Muscle of leg (tissue), 3 donors: ENCODE measurements at regions not wholly inside any gene's neighbourhood (a gene's known extent, or its start where the extent isn't known, plus 50 kb on each side); places are given as distances from the start of the nearest gene placed in this dataset.

Experiments used
- DNase-seq: peaks from one replicate; pipeline ENCODE4 v3.0.0; 2013
- H3K27ac ChIP-seq: one replicate; pipeline ENCODE4 v1.5.1; 2013; ENCODE audit warnings: mild to moderate bottlenecking, low read length, control low read depth
- H3K27me3 ChIP-seq: one replicate; pipeline ENCODE4 v1.6.1; 2013; ENCODE audit warnings: low read length; ENCODE audit not compliant: control insufficient read depth, insufficient read depth
- H3K36me3 ChIP-seq: one replicate; pipeline ENCODE4 v1.6.1; 2013; ENCODE audit warnings: low read length; ENCODE audit not compliant: control insufficient read depth, insufficient read depth
- H3K4me1 ChIP-seq: one replicate; pipeline ENCODE4 v1.6.1; 2013; ENCODE audit warnings: low read length; ENCODE audit not compliant: control insufficient read depth, insufficient read depth
- H3K4me3 ChIP-seq: one replicate; pipeline ENCODE4 v1.5.1; 2013; ENCODE audit warnings: low read length, control low read depth
- H3K9me3 ChIP-seq: replicated peaks from 2 replicates; pipeline ENCODE4 v1.6.1; 2013; ENCODE audit warnings: low read depth, low read length; ENCODE audit not compliant: control insufficient read depth
- WGBS: methylation state at CpG from one replicate; pipeline ENCODE4 v1.1.5; 2013; ENCODE audit warnings: missing lambda C conversion rate; ENCODE audit not compliant: insufficient coverage; 5-methylcytosine and 5-hydroxymethylcytosine counted together

DNA sequence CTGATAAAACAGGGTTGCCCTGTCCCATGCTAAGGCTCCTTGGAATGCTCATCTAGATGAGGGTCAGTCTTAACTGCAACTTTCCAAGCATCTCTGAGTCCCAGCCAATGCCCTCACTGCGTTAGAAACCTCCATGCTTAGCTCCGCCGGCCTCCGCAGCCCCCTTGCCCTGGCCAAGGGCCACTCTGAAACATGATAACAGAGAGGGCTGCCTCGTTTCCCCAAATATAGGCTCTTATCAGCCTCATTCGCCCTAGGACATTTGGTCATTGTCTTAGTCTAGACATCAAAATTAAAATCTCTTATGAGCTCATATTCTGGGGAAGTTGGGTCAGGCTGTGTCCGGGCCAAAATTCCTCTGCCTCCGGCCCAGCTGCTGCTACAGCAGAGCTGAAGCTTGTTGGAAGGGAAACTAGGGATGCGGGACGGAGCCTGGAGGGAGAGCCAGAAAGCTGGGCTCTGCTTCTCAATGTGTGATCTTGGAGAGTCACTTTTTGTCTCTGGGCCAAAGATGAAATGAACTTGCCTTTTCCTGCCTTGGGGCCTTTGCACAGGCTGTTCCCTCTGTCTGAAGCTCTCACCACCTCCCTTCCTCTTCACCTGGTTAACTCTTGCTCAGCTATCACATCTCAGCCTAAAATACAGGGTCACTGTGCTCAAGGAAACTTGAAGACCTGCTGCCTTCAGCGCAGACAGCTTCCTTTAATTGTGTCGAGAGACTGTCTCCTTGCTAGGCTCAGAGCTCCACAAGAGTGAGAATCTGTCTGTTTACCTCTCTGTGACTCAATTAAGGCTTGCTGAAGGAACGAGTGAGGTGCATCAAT, 191.3 kb downstream of the RGS3 start:
- Histone ChIP-seq H3K27ac (peak overlapping the region; percentile 81), H3K4me3 (no peak overlapping the region), H3K9me3 (no peaks in the 10 kb centered on the region), H3K36me3 (no peaks in the 10 kb centered on the region), H3K27me3 (peaks cover 4% of the 10 kb centered on the region), H3K4me1 (peaks cover 51% of the 10 kb centered on the region)
- peak; percentile 97 for DNase-seq
- WGBS = 36% methylated on average over 10 of the region's 13 CpGs

DNA sequence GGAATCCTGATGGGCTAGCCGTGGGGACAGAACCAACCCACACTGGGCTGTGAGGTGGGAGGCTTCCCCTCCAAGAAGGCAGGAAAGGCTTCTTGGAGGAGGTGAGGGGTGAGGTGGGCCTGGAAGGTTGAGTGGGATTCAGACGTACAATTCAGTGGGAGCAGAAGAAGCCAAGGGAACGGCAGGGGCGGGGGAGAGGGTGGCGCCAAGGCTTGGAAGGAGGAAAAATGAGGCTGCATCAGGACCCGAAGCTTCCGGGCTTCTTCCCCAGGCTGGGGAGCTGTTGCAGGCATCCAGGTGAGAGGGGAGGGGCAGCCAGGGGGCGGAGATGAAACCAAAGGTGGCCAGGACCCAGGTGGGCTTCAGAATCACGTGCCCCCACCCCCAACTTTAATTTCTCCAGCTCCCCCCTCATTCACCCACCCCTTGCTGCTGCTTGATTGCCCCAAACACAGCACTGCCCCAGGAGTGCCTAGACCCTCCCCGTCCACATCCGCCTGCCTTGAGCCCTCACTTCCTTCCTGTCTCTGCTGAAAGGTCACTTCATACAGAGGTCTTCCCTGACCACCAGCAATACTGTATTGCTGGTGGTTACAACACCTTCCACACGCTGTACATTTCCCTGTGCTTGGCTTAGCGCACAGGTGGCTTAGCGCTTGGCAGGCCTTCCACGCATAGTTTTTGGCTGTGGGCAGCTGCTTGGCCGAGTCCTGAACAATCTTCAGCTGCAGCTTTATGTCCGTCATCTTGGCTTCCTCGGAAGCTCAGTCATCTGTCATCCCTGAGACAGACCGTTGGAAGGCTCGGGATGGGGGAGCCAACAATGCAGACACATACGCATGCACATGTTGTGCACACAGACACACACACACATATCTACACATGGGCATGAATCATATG, 193.5 kb downstream of the RGS3 start:
- 46% methylated on average over 18 of the region's 21 CpGs for WGBS
- Histone ChIP-seq H3K27ac (no peak overlapping the region), H3K4me1 (peaks cover 38% of the 10 kb centered on the region), H3K27me3 (peaks cover 4% of the 10 kb centered on the region), H3K36me3 (no peaks in the 10 kb centered on the region), H3K9me3 (no peaks in the 10 kb centered on the region), H3K4me3 (no peak overlapping the region)
- DNase-seq = peak; percentile 71

DNA sequence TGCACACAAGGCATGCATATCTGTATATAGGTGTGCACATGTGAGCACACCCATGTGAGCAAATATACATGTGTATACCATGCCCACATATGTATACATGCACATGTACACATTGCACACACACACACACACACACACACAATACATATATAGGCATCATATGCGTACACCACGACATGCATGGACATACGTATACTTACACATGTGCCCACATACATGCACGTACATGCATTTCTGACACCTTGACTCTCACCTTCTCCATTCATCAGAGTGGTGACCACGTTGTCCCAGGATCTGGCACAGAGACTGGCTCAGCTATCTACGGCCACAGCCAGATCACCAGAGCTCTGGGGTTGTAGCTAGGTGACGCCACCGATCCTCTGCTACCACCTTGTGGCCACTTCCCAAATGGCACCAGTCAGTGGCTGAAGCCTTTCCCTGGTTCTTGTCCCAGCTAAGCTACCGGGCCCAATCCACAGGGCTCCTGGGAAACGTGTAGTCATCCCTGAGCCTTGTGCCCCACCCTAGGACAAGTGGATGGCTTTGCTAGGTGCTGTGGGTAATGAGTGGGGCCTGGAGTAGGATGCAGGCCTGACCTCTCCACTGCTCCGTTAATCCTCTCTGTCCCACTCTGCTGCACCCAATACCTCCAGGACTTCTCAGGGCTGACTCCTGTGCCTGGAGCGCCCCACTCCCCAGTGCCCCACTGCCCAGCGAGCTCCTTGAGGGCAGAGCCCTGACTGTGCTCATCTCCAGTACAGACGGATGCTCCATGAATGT, 194.4 kb downstream of the RGS3 start:
- Histone ChIP-seq H3K36me3 (no peaks in the 10 kb centered on the region), H3K27ac (no peak overlapping the region), H3K9me3 (no peaks in the 10 kb centered on the region), H3K4me1 (peaks cover 38% of the 10 kb centered on the region), H3K4me3 (no peak overlapping the region), H3K27me3 (peaks cover 6% of the 10 kb centered on the region)
- DNase-seq = peak; percentile 88
- 31% methylated on average over 11 of the region's 14 CpGs for WGBS

DNA sequence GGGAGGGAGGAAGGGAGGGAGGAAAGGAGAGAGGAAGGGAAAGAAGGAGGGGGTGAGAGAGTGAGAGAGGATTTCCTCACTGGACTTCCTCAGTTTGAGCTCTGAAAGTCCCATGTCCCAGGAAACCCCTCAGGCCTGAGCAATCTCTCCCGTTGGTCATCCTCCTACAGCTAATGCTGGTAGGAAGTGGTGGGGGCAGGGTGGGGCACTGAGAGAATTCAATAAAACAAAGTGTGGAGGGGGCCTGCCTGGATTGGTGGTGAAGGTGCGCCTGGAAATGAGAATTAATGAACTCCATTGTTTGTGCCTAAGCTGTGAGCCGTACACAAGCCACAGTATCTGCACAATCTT, 195.0 kb downstream of the RGS3 start:
- Histone ChIP-seq H3K4me3 (no peak overlapping the region), H3K4me1 (peaks cover 37% of the 10 kb centered on the region), H3K27ac (no peak overlapping the region), H3K36me3 (no peaks in the 10 kb centered on the region), H3K9me3 (no peaks in the 10 kb centered on the region), H3K27me3 (peaks cover 6% of the 10 kb centered on the region)
- no peak for DNase-seq
- WGBS = 67% methylated on average over 1 of the region's 3 CpGs

DNA sequence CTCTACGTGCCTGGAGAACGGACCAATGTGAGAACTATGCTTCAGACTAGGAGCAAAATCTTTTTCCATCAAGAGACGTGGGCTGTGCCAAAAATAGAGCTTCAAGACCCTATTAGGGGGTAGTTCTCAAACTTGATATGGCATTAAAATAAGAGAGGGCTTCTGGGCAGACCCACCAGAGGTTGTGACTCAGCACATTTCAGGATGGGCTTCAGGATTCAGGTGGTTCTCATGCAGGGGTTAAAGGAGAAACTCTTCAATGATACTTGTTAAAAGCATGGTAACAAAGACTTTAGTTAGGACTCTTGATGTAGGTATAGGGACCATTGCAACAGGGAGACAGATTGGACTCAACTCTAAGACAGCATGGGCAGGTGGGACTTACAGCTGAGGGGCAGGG, 195.5 kb downstream of the RGS3 start:
- WGBS = 42% methylated on average over 3 of the region's 3 CpGs
- no peak for DNase-seq
- Histone ChIP-seq H3K27ac (no peak overlapping the region), H3K27me3 (peaks cover 6% of the 10 kb centered on the region), H3K4me1 (peaks cover 33% of the 10 kb centered on the region), H3K36me3 (no peaks in the 10 kb centered on the region), H3K4me3 (no peak overlapping the region), H3K9me3 (no peaks in the 10 kb centered on the region)

DNA sequence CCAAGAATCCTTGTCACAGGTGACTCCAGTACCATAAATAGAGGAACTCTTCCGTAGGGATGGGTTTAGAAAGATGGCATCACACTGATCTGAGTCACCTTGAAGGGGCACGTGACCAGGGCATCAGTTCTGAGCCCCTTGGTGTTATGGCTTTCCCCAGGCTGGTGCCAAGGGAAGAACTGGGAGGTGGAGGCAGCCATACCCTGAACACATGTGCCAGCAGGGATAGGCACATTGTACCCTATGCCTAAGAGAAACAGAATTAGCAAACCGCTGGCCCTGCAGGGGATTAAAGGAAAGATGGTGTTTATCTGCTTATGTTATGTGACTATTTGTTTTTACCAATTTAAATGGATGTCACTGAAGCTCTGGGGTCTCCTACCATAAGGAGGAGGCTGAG, 196.2 kb downstream of the RGS3 start:
- peaks cover 26% of the 10 kb centered on the region for H3K4me1 ChIP-seq
- DNase-seq = no peak
- no peak overlapping the region for H3K27ac ChIP-seq
- no peak overlapping the region for H3K4me3 ChIP-seq
- H3K9me3 ChIP-seq = no peaks in the 10 kb centered on the region
- H3K36me3 ChIP-seq = no peaks in the 10 kb centered on the region
- WGBS = 62% methylated on average over 3 of the region's 3 CpGs
- peaks cover 10% of the 10 kb centered on the region for H3K27me3 ChIP-seq

DNA sequence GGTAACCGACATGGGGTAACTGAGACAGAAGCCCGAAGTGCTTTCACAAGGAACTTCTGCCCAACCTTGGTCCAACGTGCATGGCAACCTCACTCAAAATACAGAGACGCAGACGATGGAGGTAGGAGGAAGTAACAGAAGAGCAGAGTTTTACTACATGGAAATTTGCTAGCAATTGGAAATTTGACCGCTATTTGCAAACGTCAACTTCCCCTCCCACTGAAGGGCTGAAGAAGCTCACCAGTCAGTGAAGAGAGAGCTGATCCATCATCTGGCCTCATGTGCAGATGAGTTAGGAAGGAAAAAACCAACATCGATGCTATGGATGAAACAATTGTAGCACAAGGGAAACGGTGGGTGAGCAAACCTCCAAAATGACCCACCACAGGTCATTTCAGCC, 196.7 kb downstream of the RGS3 start:
- Histone ChIP-seq H3K36me3 (no peaks in the 10 kb centered on the region), H3K9me3 (no peaks in the 10 kb centered on the region), H3K4me3 (no peak overlapping the region), H3K27me3 (peaks cover 10% of the 10 kb centered on the region), H3K27ac (no peak overlapping the region), H3K4me1 (peaks cover 21% of the 10 kb centered on the region)
- DNase-seq = no peak
- WGBS = 86% methylated on average over 2 of the region's 9 CpGs

DNA sequence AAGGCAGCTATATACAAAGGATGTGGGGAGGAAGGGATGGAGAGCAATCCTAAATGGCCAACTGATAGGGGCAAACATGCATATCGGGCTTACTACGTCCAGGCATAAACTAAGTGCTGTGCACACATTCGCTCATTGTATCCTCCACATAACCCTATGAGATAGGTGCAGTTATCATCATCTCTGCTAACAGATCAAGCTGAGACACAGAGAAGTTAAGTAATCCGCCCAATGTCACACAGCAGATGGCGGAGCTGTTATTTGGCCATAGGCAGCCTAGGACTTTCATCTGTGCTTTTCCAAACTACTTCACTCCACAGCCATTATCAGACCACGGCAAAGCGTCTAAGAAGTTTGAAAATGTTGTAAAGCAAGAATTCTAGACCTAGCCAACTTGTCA, 197.5 kb downstream of the RGS3 start:
- Histone ChIP-seq H3K4me3 (no peak overlapping the region), H3K27ac (no peak overlapping the region), H3K27me3 (peaks cover 10% of the 10 kb centered on the region), H3K36me3 (no peaks in the 10 kb centered on the region), H3K9me3 (no peaks in the 10 kb centered on the region), H3K4me1 (peaks cover 20% of the 10 kb centered on the region)
- WGBS = 78% methylated on average over 3 of the region's 7 CpGs
- no peak for DNase-seq

DNA sequence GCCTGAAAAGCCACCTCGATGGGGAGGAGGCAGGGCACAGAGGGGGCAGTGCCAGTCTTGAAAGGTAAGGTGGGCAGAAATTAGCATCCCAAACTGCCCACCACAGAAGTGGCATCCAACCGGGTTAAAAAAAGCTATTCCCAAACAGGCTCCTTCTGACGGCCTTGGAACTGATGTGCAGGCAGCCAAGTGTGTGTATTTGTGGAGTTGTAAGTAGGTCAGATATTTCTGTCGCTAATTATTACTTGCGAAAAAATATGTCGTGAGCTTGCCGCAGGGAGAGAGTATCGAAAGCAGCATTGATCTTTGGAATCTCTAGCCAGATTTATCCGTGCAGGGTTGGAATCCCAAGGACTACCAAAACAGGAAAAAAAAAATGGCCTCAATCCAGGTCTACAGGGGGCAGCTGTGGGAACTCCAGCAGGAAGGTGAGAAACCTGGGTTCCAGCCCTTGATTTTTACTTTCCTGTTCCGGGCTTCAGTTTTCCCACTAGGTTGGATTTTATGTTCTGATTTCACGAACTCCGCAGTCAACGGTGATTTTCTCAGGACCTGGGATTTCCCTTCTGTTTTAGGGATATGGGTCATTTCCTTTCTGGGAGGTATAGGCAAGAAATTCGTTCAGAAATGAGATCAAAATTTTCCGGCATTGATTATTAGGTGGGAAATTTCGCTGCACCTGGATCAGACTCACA, 200.8 kb downstream of the RGS3 start:
- Histone ChIP-seq H3K9me3 (no peaks in the 10 kb centered on the region), H3K36me3 (no peaks in the 10 kb centered on the region), H3K27me3 (peaks cover 10% of the 10 kb centered on the region), H3K4me3 (no peak overlapping the region), H3K4me1 (no peaks in the 10 kb centered on the region), H3K27ac (no peak overlapping the region)
- WGBS = 73% methylated on average over 8 of the region's 16 CpGs
- DNase-seq = no peak
